Natural killer cell treated with Interleukin-12 subunit alpha and Interleukin-12 subunit beta and Interleukin-15 and Interleukin-18, amount 100 ng/mL, for 72 hours (primary cell): ENCODE measurements at regions not wholly inside any gene's neighbourhood (a gene's known extent, or its start where the extent isn't known, plus 50 kb on each side); places are given as distances from the start of the nearest gene placed in this dataset.

Experiments used
- ATAC-seq, 2 donors: fragments of 150-1000 bp; cut with Tn5 transposase in 1 of 2; sonication (Bioruptor Pico), chemical (Tn5 transposase) in 1 of 2; 2 replicates each; pipeline ENCODE4 v1.10.0; 2021
- DNase-seq: peaks from one replicate; pipeline ENCODE4 v3.0.0; 2022; ENCODE audit warnings: low spot score
- H3K27ac Mint-ChIP-seq, 2 donors: 1 replicate in 1 of 2; 2 replicates in 1 of 2; pipeline ENCODE4 v1.8.0; 2022; ENCODE audit warnings: mixed read lengths in 2 of 2, mild to moderate bottlenecking in 1 of 2, moderate library complexity in 1 of 2
- H3K27me3 Mint-ChIP-seq, 2 donors: 1 replicate in 1 of 2; 2 replicates in 1 of 2; pipeline ENCODE4 v1.8.0; 2022; ENCODE audit warnings: mixed read lengths in 2 of 2
- H3K36me3 Mint-ChIP-seq: one replicate; pipeline ENCODE4 v1.8.0; 2022; ENCODE audit warnings: mixed read lengths
- H3K4me1 Mint-ChIP-seq, 2 donors: 1 replicate in 1 of 2; 2 replicates in 1 of 2; pipeline ENCODE4 v1.8.0; 2022; ENCODE audit warnings: low read depth in 2 of 2, mixed read lengths in 2 of 2, mild to moderate bottlenecking in 1 of 2
- H3K4me3 Mint-ChIP-seq: one replicate; pipeline ENCODE4 v1.8.0; 2022; ENCODE audit warnings: mixed read lengths
- H3K9me3 Mint-ChIP-seq: 2 replicates; pipeline ENCODE4 v1.8.0; 2022; ENCODE audit warnings: mixed read lengths

- no peak overlapping the region for H3K27ac Mint-ChIP-seq
- H3K4me3 Mint-ChIP-seq: no peak overlapping the region
- no peaks in the 10 kb centered on the region for H3K9me3 Mint-ChIP-seq
- H3K4me1 Mint-ChIP-seq: no peaks in the 10 kb centered on the region
- peaks cover 0 to 12% of the 10 kb centered on the region in 2 donors for H3K27me3 Mint-ChIP-seq
- H3K36me3 Mint-ChIP-seq: no peaks in the 10 kb centered on the region
- ATAC-seq (no peak), DNase-seq (no peak)
Measured at GRCh38 chr14:75361751-75362433, 65.9 kb upstream of the JDP2 start.

GRCh38 chr14:75363130-75363529, 64.7 kb upstream of the JDP2 start:
- no peak for ATAC-seq
- Mint-ChIP-seq H3K36me3 (no peaks in the 10 kb centered on the region), H3K9me3 (no peaks in the 10 kb centered on the region), H3K4me3 (no peak overlapping the region), H3K27me3 (peaks cover 5 to 12% of the 10 kb centered on the region in 2 donors), H3K27ac (peak overlapping the region in 1 of 2 donors; percentile 7), H3K4me1 (no peaks in the 10 kb centered on the region)
- no peak for DNase-seq

GRCh38 chr14:75363570-75364227, 64.1 kb upstream of the JDP2 start:
- ATAC-seq (peak in 1 of 2 donors; percentile 59), DNase-seq (no peak)
- H3K27ac Mint-ChIP-seq: peak overlapping the region in 1 of 2 donors; percentile 7
- no peaks in the 10 kb centered on the region for H3K4me1 Mint-ChIP-seq
- no peaks in the 10 kb centered on the region for H3K9me3 Mint-ChIP-seq
- no peak overlapping the region for H3K4me3 Mint-ChIP-seq
- H3K36me3 Mint-ChIP-seq: no peaks in the 10 kb centered on the region
- H3K27me3 Mint-ChIP-seq: peaks cover 5 to 13% of the 10 kb centered on the region in 2 donors

DNA sequence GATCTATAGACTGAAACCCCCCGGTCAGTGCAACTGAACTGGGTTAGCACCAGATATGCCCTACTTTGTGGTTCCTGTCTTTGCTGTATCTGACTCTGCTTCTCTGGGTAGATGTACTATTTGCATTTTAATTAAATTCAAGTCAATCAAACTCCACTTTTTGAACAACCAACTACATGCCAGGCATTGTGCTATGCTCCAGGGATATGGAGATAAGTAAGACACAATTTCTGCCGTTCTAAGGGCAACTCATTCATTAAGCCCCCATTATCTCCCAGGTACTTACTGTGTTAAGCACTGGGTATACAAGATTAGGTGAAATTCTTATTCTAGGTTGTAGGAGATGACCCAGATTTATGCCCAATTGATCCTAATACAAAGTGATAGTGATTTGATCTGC, 62.7 kb upstream of the JDP2 start:
- no peaks in the 10 kb centered on the region for H3K4me1 Mint-ChIP-seq
- no peak overlapping the region for H3K4me3 Mint-ChIP-seq
- ATAC-seq (no peak), DNase-seq (no peak)
- H3K36me3 Mint-ChIP-seq: no peaks in the 10 kb centered on the region
- peaks cover 5 to 15% of the 10 kb centered on the region in 2 donors for H3K27me3 Mint-ChIP-seq
- H3K27ac Mint-ChIP-seq: no peak overlapping the region
- H3K9me3 Mint-ChIP-seq: no peaks in the 10 kb centered on the region

DNA sequence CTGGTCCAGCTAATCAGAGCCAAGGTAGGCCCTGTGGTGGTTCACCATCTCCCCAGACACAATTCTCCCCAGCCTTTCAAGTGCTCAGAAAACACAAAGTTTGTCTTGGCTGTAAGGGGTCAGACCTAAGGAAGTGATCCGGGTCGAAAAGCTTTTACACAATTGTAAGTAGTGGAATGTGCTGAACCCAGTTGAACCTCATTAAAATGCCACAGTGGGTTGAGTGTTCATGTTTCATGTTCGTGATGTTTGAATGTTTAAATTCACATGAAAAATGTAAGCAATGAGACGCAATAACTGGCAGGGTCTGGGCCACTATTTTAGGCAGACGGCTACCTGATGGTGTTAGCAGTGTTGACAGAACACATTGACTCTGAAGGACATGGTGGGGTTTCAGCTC, 60.9 kb upstream of the JDP2 start:
- Mint-ChIP-seq H3K4me1 (no peaks in the 10 kb centered on the region), H3K36me3 (no peaks in the 10 kb centered on the region)
- no peak for DNase-seq

GRCh38 chr14:75368333-75368732, 59.5 kb upstream of the JDP2 start:
- H3K4me1 Mint-ChIP-seq: no peaks in the 10 kb centered on the region

More for the DNA sequence above, 60.9 kb upstream of the JDP2 start:
- Mint-ChIP-seq H3K4me3 (no peak overlapping the region), H3K27me3 (peaks cover 14 to 17% of the 10 kb centered on the region in 2 donors), H3K9me3 (no peaks in the 10 kb centered on the region), H3K27ac (peak overlapping the region in 1 of 2 donors; percentile 9)
- no peak for ATAC-seq

DNA sequence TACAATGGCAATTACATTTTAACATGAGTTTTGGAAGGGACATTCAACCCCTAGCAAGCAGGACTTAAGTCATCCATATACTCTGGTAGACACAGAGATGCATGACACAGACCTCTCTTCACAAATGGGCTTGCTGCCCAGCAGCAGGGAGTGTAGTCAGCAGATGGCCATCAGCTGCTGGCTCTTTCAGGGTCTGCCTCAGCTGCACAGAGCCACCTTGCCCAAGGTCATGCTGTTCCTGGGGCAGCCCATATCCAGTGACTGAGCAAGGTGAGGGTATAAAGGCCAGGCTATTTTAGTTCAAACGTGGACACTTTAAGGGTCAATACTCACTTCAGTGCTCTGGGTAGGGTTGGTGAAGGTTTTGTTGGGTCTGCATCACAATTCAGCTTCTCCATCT, 58.3 kb upstream of the JDP2 start:
- no peak for DNase-seq
- H3K27ac Mint-ChIP-seq: no peak overlapping the region
- H3K9me3 Mint-ChIP-seq: no peaks in the 10 kb centered on the region
- H3K36me3 Mint-ChIP-seq: no peaks in the 10 kb centered on the region
- no peak overlapping the region for H3K4me3 Mint-ChIP-seq
- H3K27me3 Mint-ChIP-seq: peaks cover 23 to 29% of the 10 kb centered on the region in 2 donors
- ATAC-seq: peak in 1 of 2 donors; percentile 49
- no peaks in the 10 kb centered on the region for H3K4me1 Mint-ChIP-seq

More at GRCh38 chr14:75368333-75368732, 59.5 kb upstream of the JDP2 start:
- ATAC-seq (no peak), DNase-seq (no peak)
- no peak overlapping the region for H3K4me3 Mint-ChIP-seq
- no peaks in the 10 kb centered on the region for H3K36me3 Mint-ChIP-seq
- H3K27ac Mint-ChIP-seq: no peak overlapping the region
- H3K27me3 Mint-ChIP-seq: peaks cover 23 to 29% of the 10 kb centered on the region in 2 donors
- H3K9me3 Mint-ChIP-seq: no peaks in the 10 kb centered on the region

DNA sequence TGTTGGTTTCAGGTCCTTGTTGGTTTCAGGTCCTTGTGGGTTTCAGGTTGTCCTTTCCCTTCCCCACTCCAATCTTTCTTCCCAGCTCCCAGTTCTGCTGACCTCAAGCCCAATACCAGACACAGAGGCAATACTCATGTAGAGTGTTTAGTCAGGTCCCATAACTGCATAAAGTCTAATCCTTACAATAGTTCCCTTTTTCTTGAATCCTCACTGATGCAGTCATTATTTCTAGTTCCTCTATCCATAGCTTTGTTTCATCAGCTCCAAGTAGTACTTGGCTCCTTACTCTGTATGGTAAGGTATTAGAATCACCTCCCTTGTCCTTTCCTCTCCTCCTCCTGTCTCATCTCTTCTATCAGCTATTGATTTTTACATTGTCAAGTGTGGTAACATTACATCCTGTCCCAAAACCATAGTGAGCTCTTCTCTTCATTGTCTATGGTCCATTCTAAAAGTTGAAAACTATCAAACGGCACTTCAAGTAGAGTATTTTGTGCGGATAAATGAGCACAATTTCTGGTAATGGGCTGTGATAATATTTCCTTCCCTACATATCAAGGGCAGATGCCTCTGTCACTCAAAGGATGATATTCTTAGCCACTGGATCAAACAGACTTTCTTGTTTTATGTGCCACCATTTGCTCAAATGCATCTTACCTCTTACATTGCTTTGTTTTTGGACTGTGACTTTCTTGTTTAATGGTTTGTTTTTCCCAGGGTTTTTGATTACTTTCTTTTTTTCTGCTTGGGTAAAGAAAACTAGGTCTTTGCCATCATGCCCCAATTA, 57.2 kb upstream of the JDP2 start:
- H3K36me3 Mint-ChIP-seq: no peaks in the 10 kb centered on the region
- DNase-seq: no peak
- no peak for ATAC-seq
- no peak overlapping the region for H3K4me3 Mint-ChIP-seq
- no peaks in the 10 kb centered on the region for H3K9me3 Mint-ChIP-seq
- no peak overlapping the region for H3K27ac Mint-ChIP-seq
- peaks cover 16 to 37% of the 10 kb centered on the region in 2 donors for H3K27me3 Mint-ChIP-seq
- H3K4me1 Mint-ChIP-seq: no peaks in the 10 kb centered on the region

DNA sequence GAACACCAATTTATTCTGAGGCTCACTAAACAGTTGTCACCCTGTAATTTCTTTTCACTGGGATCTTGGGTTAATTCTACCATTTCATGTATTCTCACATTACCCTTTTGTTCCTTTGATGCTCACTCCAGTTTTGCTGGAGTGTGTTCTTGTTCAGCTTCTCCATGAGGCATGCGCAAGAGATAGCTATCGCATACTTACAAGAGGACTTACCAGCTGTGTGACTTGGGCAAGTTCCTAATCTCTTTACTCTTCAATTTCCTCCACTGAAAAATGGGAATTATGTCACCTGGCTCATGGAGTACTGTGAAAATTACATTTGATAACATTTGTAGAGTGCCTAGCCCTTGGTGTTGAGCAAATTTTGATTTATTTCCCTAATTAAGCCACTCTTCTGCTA, 56.5 kb upstream of the JDP2 start:
- no peaks in the 10 kb centered on the region for H3K4me1 Mint-ChIP-seq
- DNase-seq: no peak
- peaks cover 16 to 40% of the 10 kb centered on the region in 2 donors for H3K27me3 Mint-ChIP-seq
- ATAC-seq: no peak
- no peaks in the 10 kb centered on the region for H3K36me3 Mint-ChIP-seq
- H3K4me3 Mint-ChIP-seq: no peak overlapping the region
- H3K9me3 Mint-ChIP-seq: no peaks in the 10 kb centered on the region
- H3K27ac Mint-ChIP-seq: no peak overlapping the region

- Mint-ChIP-seq H3K36me3 (no peaks in the 10 kb centered on the region), H3K4me3 (no peak overlapping the region), H3K4me1 (no peaks in the 10 kb centered on the region), H3K9me3 (no peaks in the 10 kb centered on the region), H3K27me3 (peaks cover 16 to 44% of the 10 kb centered on the region in 2 donors), H3K27ac (no peak overlapping the region)
- no peak for DNase-seq
- no peak for ATAC-seq
Measured at GRCh38 chr14:75372260-75372659, 55.6 kb upstream of the JDP2 start.

DNA sequence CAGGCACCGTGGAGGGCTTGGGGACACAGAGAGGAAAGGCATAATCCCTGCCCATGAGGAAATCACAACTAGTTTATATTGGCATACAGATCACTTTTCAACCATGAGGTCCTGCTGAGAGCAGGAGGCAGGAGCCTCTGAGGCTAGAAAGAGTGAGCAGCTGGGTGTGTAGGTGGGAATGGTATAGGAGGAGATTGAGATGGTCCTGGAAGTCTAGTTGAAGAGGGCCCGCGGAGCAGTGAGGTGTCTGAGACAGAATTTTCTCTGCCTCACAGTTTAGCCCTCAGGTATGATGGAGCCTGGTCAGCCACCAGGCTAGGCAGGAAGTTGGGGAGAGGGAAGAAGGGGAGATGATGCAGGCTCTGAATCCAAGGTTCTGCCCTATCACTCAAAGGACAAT, 54.7 kb upstream of the JDP2 start:
- H3K9me3 Mint-ChIP-seq: no peaks in the 10 kb centered on the region
- H3K4me3 Mint-ChIP-seq: no peak overlapping the region
- H3K27ac Mint-ChIP-seq: no peak overlapping the region
- DNase-seq (no peak), ATAC-seq (no peak)
- H3K36me3 Mint-ChIP-seq: no peaks in the 10 kb centered on the region
- H3K27me3 Mint-ChIP-seq: peaks cover 19 to 47% of the 10 kb centered on the region in 2 donors
- no peaks in the 10 kb centered on the region for H3K4me1 Mint-ChIP-seq

DNA sequence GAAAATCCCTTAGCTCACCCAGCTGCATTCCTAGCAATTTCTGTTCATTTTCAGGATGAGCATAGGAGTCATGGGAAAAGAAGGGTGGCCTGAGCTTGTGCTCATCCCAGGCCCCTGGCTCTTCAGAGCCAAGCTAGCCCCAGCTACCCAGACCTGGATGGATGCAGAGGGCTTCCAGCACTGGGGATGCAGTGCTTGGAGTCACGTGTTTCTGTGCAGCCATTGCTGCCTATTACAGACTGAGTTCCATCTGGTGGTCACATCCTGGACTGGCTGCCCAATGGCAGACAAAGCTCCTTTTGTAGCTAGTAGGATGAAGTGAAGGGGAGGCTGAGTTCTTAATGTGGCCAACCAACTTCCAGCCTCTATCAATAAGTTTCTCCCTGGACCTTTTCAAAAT, 54.2 kb upstream of the JDP2 start:
- H3K27me3 Mint-ChIP-seq: peaks cover 18 to 47% of the 10 kb centered on the region in 2 donors
- H3K27ac Mint-ChIP-seq: no peak overlapping the region
- no peaks in the 10 kb centered on the region for H3K9me3 Mint-ChIP-seq
- H3K4me3 Mint-ChIP-seq: no peak overlapping the region
- peak in 1 of 2 donors; percentile 27 for ATAC-seq
- no peaks in the 10 kb centered on the region for H3K36me3 Mint-ChIP-seq
- DNase-seq: no peak
- no peaks in the 10 kb centered on the region for H3K4me1 Mint-ChIP-seq

- no peak overlapping the region for H3K27ac Mint-ChIP-seq
- ATAC-seq: no peak
- no peaks in the 10 kb centered on the region for H3K9me3 Mint-ChIP-seq
- DNase-seq: no peak
- H3K27me3 Mint-ChIP-seq: peaks cover 16 to 47% of the 10 kb centered on the region in 2 donors
- H3K4me3 Mint-ChIP-seq: no peak overlapping the region
- no peaks in the 10 kb centered on the region for H3K4me1 Mint-ChIP-seq
- no peaks in the 10 kb centered on the region for H3K36me3 Mint-ChIP-seq
Measured at GRCh38 chr14:75374911-75375310, 52.9 kb upstream of the JDP2 start.

DNA sequence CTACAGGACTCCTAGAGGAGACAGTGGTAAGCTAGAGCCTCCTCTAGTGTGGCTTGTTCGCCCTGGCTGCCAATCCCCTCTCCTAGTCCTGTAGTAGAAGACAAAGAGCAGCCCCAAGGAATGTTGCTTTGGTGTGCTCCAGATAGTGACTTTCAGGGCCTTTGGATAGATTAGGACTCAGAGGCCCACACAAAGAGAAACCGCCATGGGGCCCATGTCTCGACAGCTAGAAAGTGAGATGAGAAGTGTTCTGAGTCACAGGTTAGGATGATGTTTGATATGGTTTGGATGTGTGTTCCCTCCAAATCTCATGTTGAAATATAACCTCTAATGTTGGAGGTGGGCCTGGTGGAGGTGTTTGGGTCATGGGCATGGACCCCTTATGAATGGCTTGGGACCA, 51.8 kb upstream of the JDP2 start:
- DNase-seq (no peak), ATAC-seq (no peak)
- H3K27me3 Mint-ChIP-seq: peaks cover 15 to 40% of the 10 kb centered on the region in 2 donors
- no peak overlapping the region for H3K4me3 Mint-ChIP-seq
- H3K27ac Mint-ChIP-seq: no peak overlapping the region
- no peaks in the 10 kb centered on the region for H3K9me3 Mint-ChIP-seq
- no peaks in the 10 kb centered on the region for H3K4me1 Mint-ChIP-seq
- no peaks in the 10 kb centered on the region for H3K36me3 Mint-ChIP-seq
